ENCODE measurements at regions not wholly inside any gene's neighbourhood (a gene's known extent, or its start where the extent isn't known, plus 50 kb on each side); places are given as distances from the start of the nearest gene placed in this dataset.
"Not testable (repeated sequence)": the region's sequence is repeated elsewhere in the genome, so short reads cannot be mapped to it uniquely, and the experiment has no call there.

DNA sequence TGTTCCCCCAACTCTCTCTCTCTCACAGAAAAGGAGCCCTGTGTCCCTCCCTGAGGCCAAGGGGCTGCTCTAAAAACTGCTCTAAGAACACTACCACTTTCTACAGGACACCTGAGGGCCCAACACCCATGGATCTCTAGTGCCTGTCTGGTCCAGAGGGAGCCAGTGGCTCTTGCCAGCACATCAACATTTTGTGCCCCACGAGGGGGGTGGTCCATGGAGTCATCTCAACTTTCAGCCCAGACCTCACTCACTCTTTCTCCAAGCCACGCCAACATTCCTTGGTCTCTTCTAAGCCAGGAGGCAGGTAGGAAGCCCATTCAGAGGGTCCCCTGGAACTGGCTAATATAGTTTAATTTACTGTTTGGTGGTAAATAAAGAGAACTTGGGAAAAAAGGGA is 469.0 kb upstream of the ZNG1F start:
- TF ChIP-seq, protein P1, sequence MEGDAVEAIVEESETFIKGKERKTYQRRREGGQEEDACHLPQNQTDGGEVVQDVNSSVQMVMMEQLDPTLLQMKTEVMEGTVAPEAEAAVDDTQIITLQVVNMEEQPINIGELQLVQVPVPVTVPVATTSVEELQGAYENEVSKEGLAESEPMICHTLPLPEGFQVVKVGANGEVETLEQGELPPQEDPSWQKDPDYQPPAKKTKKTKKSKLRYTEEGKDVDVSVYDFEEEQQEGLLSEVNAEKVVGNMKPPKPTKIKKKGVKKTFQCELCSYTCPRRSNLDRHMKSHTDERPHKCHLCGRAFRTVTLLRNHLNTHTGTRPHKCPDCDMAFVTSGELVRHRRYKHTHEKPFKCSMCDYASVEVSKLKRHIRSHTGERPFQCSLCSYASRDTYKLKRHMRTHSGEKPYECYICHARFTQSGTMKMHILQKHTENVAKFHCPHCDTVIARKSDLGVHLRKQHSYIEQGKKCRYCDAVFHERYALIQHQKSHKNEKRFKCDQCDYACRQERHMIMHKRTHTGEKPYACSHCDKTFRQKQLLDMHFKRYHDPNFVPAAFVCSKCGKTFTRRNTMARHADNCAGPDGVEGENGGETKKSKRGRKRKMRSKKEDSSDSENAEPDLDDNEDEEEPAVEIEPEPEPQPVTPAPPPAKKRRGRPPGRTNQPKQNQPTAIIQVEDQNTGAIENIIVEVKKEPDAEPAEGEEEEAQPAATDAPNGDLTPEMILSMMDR (IDR thresholded peaks at IDR 0.05; ENCODE audit: poor library complexity, severe bottlenecking) = not testable (repeated sequence)
- not testable (repeated sequence) for TF ChIP-seq POLR2AphosphoS5 (IDR thresholded peaks at IDR 0.05); EP300 (conservative IDR thresholded peaks at IDR 0.05; ENCODE audit: poor library complexity, severe bottlenecking); EZH2 (IDR thresholded peaks at IDR 0.05; ENCODE audit: borderline replicate concordance, insufficient read depth, low read length, poor library complexity, severe bottlenecking)
